Esophagus muscularis mucosa (tissue), 4 donors: ENCODE measurements at regions not wholly inside any gene's neighbourhood (a gene's known extent, or its start where the extent isn't known, plus 50 kb on each side); places are given as distances from the start of the nearest gene placed in this dataset.

Experiments
- DNase-seq: peaks from one replicate; pipeline ENCODE4 v3.0.0-alpha.2; 2017; ENCODE audit errors: extremely low spot score
- H3K27ac ChIP-seq, 4 donors: fragments of 200-600 bp; sonication (generic); replicated peaks in 1 of 4; 1 replicate in 3 of 4; 2 replicates in 1 of 4; pipeline ENCODE4 v1.5.1; 2016 to 2019; ENCODE audit warnings: mild to moderate bottlenecking in 1 of 4
- H3K27me3 ChIP-seq, 4 donors: fragments of 200-600 bp; sonication (generic); one replicate each; pipeline versions ENCODE4 v1.5.1 to v1.6.0; 2016 to 2019
- H3K36me3 ChIP-seq, 4 donors: fragments of 200-600 bp; sonication (generic); one replicate each; pipeline ENCODE4 v1.5.1; 2016 to 2019
- H3K4me1 ChIP-seq, 4 donors: fragments of 200-600 bp; sonication (generic); one replicate each; pipeline ENCODE4 v1.5.1; 2016 to 2019
- H3K4me3 ChIP-seq, 4 donors: fragments of 200-600 bp; sonication (generic); 1 replicate in 2 of 4; 2 replicates in 2 of 4; pipeline ENCODE4 v1.5.1; 2016 to 2019; ENCODE audit warnings: mild to moderate bottlenecking in 4 of 4, moderate library complexity in 1 of 4
- H3K9me3 ChIP-seq, 4 donors: fragments of 200-600 bp; sonication (generic); 1 replicate in 3 of 4; 2 replicates in 1 of 4; pipeline ENCODE4 v1.5.1; 2016 to 2019
- CTCF ChIP-seq, 3 experiments: fragments of 200-600 bp in 2 of 3; fragments of 450-650 bp in 1 of 3; sonication (generic) in 2 of 3; IDR thresholded peaks; one replicate each; pipeline ENCODE4 v1.5.1; 2017 to 2019; ENCODE audit warnings: antibody characterized with exemption in 3 of 3, mild to moderate bottlenecking in 2 of 3, moderate library complexity in 1 of 3
- EP300 ChIP-seq: sonication (generic); formaldehyde crosslinking; IDR thresholded peaks from one replicate; pipeline ENCODE4 v1.6.1; 2017; ENCODE audit warnings: antibody characterized with exemption
- POLR2A ChIP-seq: fragments of 450-650 bp; IDR thresholded peaks from one replicate; pipeline ENCODE4 v1.6.1; 2017; ENCODE audit warnings: antibody characterized with exemption, moderate library complexity, mild to moderate bottlenecking, low read depth
- POLR2AphosphoS5 ChIP-seq, 2 donors: sonication (generic); formaldehyde crosslinking; IDR thresholded peaks; one replicate each; pipeline ENCODE4 v1.6.1; 2017; ENCODE audit warnings: antibody characterized with exemption in 2 of 2
- WGBS: methylation state at CpG from one replicate; pipeline ENCODE4 v1.1.5; 2018; 5-methylcytosine and 5-hydroxymethylcytosine counted together
- intact Hi-C: fragments of 100-400 bp; cut with DNase I; formaldehyde crosslinking; loops from one replicate; pipeline ENCODE4 v1.15.1; 2023

GRCh38 chr13:44140888-44141724 is 232.5 kb upstream of the SERP2 start:
- no peak for DNase-seq
- Histone ChIP-seq H3K36me3 (no peaks in the 10 kb centered on the region), H3K9me3 (no peaks in the 10 kb centered on the region), H3K27ac (peak overlapping the region; percentile 81 to 94 (median 84)), H3K27me3 (no peaks in the 10 kb centered on the region), H3K4me1 (peaks cover 9 to 20% (median 13%) of the 10 kb centered on the region in 4 donors), H3K4me3 (peak overlapping the region; percentile 42 to 67 (median 56))
- 44% methylated on average over 13 of the region's 13 CpGs for WGBS
- TF ChIP-seq EP300, result no peak
- TF ChIP-seq POLR2AphosphoS5 (IDR thresholded peaks at IDR 0.05), result no peak
- intact Hi-C loops, result loop anchor here (5.0 kb wide), 1 partner anchor 291 kb away; no protein-coding TSS in a partner anchor

GRCh38 chr13:44141725-44142539 is 231.7 kb upstream of the SERP2 start:
- WGBS, result 2% methylated on average over 7 of the region's 84 CpGs

GRCh38 chr13:44142540-44142867 is 231.1 kb upstream of the SERP2 start:
- Histone ChIP-seq H3K36me3 (no peaks in the 10 kb centered on the region), H3K9me3 (no peaks in the 10 kb centered on the region), H3K4me1 (peaks cover 9 to 20% (median 13%) of the 10 kb centered on the region in 4 donors), H3K27ac (peak overlapping the region; percentile 70 to 86 (median 83)), H3K4me3 (peak overlapping the region; percentile 53 to 62 (median 60)), H3K27me3 (no peaks in the 10 kb centered on the region)
- 11% methylated on average over 7 of the region's 7 CpGs for WGBS
- intact Hi-C loops, result loop anchor here (5.0 kb wide), 1 partner anchor 290 kb away; no protein-coding TSS in a partner anchor
- no peak for DNase-seq
- TF ChIP-seq POLR2AphosphoS5 (IDR thresholded peaks at IDR 0.05) (no peak), CTCF (IDR thresholded peaks at IDR 0.05) (no peak)

More at GRCh38 chr13:44141725-44142539, 231.7 kb upstream of the SERP2 start:
- H3K4me1 ChIP-seq, result peaks cover 9 to 20% (median 13%) of the 10 kb centered on the region in 4 donors
- peak overlapping the region; percentile 53 to 67 (median 60) for H3K4me3 ChIP-seq
- intact Hi-C loops, result loop anchor here (5.0 kb wide), 1 partner anchor 290 kb away; no protein-coding TSS in a partner anchor
- no peaks in the 10 kb centered on the region for H3K36me3 ChIP-seq
- peak overlapping the region; percentile 81 to 94 (median 86) for H3K27ac ChIP-seq
- peak; percentile 99 for DNase-seq
- H3K9me3 ChIP-seq, result no peaks in the 10 kb centered on the region
- no peaks in the 10 kb centered on the region for H3K27me3 ChIP-seq
- TF ChIP-seq CTCF (IDR thresholded peaks at IDR 0.05), result peak in 1 of 3 experiments; percentile 22
- peak; percentile 95 to 97 for TF ChIP-seq POLR2AphosphoS5 (IDR thresholded peaks at IDR 0.05)
- peak; percentile 72 for TF ChIP-seq POLR2A
- no peak for TF ChIP-seq EP300

GRCh38 chr13:44142941-44143665 is 230.5 kb upstream of the SERP2 start:
- Histone ChIP-seq H3K27me3 (no peaks in the 10 kb centered on the region), H3K4me3 (peak overlapping the region; percentile 53 to 62 (median 60)), H3K27ac (peak overlapping the region in 2 of 4 donors; percentile 85 to 86), H3K9me3 (no peaks in the 10 kb centered on the region), H3K36me3 (no peaks in the 10 kb centered on the region), H3K4me1 (peaks cover 9 to 20% (median 13%) of the 10 kb centered on the region in 4 donors)
- TF ChIP-seq POLR2A (no peak), EP300 (no peak), POLR2AphosphoS5 (IDR thresholded peaks at IDR 0.05) (no peak), CTCF (IDR thresholded peaks at IDR 0.05) (no peak)
- intact Hi-C loops, result loop anchor here (5.0 kb wide), 1 partner anchor 289 kb away; no protein-coding TSS in a partner anchor
- WGBS, result 72% methylated on average over 4 of the region's 4 CpGs
- DNase-seq, result no peak
